ENCODE measurements at regions not wholly inside any gene's neighbourhood (a gene's known extent, or its start where the extent isn't known, plus 50 kb on each side); places are given as distances from the start of the nearest gene placed in this dataset.
A peak's percentile ranks its signal among the peaks of the same experiment; 100 is the strongest.

- Histone ChIP-seq H3K4me1 (ENCODE audit: control insufficient read depth, insufficient read depth, low read length) (no peaks in the 10 kb centered on the region), H3K9me3 (ENCODE audit: control insufficient read depth, insufficient read depth, low read length) (no peaks in the 10 kb centered on the region), H3K36me3 (ENCODE audit: control insufficient read depth, insufficient read depth, low read length) (no peaks in the 10 kb centered on the region), H3K27me3 (ENCODE audit: control insufficient read depth, insufficient read depth, low read length) (no peaks in the 10 kb centered on the region), H3K27ac (ENCODE audit: low read length) (no peak overlapping the region), H3K4me3 (ENCODE audit: low read length) (no peak overlapping the region)
- no CpG with 5 or more reads among the region's 6 CpGs for WGBS (ENCODE audit: insufficient coverage, insufficient read length)
- DNase-seq (ENCODE audit: low read depth, low spot score), result no peak
These were observed 153.7 kb upstream of the SRRM4 start for GRCh38 chr12:118827606-118828005.

DNA sequence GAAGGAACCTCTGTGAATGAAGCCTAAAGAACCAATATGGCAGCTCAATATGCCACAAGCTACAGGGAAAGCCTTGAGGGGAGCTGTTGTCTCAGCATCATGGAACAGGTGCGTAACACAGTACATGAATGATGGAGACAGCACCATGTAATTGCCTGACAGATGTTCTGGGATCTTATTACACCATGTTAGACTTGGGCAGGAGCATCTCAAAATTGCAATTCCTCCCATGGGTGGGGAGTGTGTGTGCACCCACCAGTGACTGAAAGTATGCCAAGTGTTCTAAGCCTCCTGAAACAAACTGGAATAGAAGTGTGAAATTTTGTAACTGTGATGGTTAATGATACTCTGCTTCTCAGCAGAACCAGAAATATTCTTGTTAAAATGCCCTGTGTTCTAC, 151.0 kb upstream of the SRRM4 start:
- no peaks in the 10 kb centered on the region for H3K36me3 ChIP-seq (ENCODE audit: control insufficient read depth, insufficient read depth, low read length)
- no peaks in the 10 kb centered on the region for H3K9me3 ChIP-seq (ENCODE audit: control insufficient read depth, insufficient read depth, low read length)
- H3K27ac ChIP-seq (ENCODE audit: low read length), result no peak overlapping the region
- no peak for DNase-seq (ENCODE audit: low read depth, low spot score)
- no peaks in the 10 kb centered on the region for H3K4me1 ChIP-seq (ENCODE audit: control insufficient read depth, insufficient read depth, low read length)
- no CpG with 5 or more reads among the region's 1 CpG for WGBS (ENCODE audit: insufficient coverage, insufficient read length)
- H3K27me3 ChIP-seq (ENCODE audit: control insufficient read depth, insufficient read depth, low read length), result no peaks in the 10 kb centered on the region
- H3K4me3 ChIP-seq (ENCODE audit: low read length), result no peak overlapping the region

DNA sequence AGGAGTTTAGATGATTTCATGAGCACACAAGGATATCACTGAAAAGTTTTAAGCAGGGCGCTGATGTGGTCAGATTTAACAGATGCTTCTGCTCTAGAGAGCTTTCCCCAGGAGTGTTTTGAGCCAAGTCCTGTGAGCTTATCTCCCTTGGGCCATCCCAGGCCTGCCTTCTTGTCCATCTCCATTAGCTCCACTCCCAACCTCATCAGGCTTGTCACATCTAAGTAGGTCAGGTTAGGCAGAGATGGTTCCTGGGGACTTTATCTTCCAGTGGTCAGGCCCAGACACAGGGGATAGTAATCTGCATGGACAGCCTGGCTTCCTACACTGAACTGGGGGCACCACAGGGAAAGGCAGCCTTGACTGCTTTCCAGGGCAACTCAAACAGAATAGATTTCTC, 145.4 kb upstream of the SRRM4 start:
- Histone ChIP-seq H3K36me3 (ENCODE audit: control insufficient read depth, insufficient read depth, low read length) (no peaks in the 10 kb centered on the region), H3K27ac (ENCODE audit: low read length) (no peak overlapping the region), H3K27me3 (ENCODE audit: control insufficient read depth, insufficient read depth, low read length) (no peaks in the 10 kb centered on the region), H3K4me3 (ENCODE audit: low read length) (no peak overlapping the region), H3K9me3 (ENCODE audit: control insufficient read depth, insufficient read depth, low read length) (no peaks in the 10 kb centered on the region), H3K4me1 (ENCODE audit: control insufficient read depth, insufficient read depth, low read length) (no peaks in the 10 kb centered on the region)
- WGBS (ENCODE audit: insufficient coverage, insufficient read length), result no CpG with 5 or more reads among the region's 1 CpG
- no peak for DNase-seq (ENCODE audit: low read depth, low spot score)

- no peaks in the 10 kb centered on the region for H3K9me3 ChIP-seq (ENCODE audit: control insufficient read depth, insufficient read depth, low read length)
- no peak overlapping the region for H3K27ac ChIP-seq (ENCODE audit: low read length)
- no peaks in the 10 kb centered on the region for H3K36me3 ChIP-seq (ENCODE audit: control insufficient read depth, insufficient read depth, low read length)
- peak; percentile 25 for DNase-seq (ENCODE audit: low read depth, low spot score)
- H3K4me1 ChIP-seq (ENCODE audit: control insufficient read depth, insufficient read depth, low read length), result no peaks in the 10 kb centered on the region
- H3K27me3 ChIP-seq (ENCODE audit: control insufficient read depth, insufficient read depth, low read length), result no peaks in the 10 kb centered on the region
- H3K4me3 ChIP-seq (ENCODE audit: low read length), result no peak overlapping the region
These were observed 140.9 kb upstream of the SRRM4 start for GRCh38 chr12:118840399-118840798.

- DNase-seq (ENCODE audit: low read depth, low spot score), result no peak
- Histone ChIP-seq H3K4me1 (ENCODE audit: control insufficient read depth, insufficient read depth, low read length) (no peaks in the 10 kb centered on the region), H3K9me3 (ENCODE audit: control insufficient read depth, insufficient read depth, low read length) (no peaks in the 10 kb centered on the region), H3K36me3 (ENCODE audit: control insufficient read depth, insufficient read depth, low read length) (no peaks in the 10 kb centered on the region), H3K27me3 (ENCODE audit: control insufficient read depth, insufficient read depth, low read length) (no peaks in the 10 kb centered on the region), H3K27ac (ENCODE audit: low read length) (no peak overlapping the region), H3K4me3 (ENCODE audit: low read length) (no peak overlapping the region)
These were observed 140.5 kb upstream of the SRRM4 start for GRCh38 chr12:118840878-118841277.

GRCh38 chr12:118841588-118841987, 139.8 kb upstream of the SRRM4 start:
- Histone ChIP-seq H3K9me3 (ENCODE audit: control insufficient read depth, insufficient read depth, low read length) (no peaks in the 10 kb centered on the region), H3K27ac (ENCODE audit: low read length) (no peak overlapping the region), H3K4me3 (ENCODE audit: low read length) (no peak overlapping the region), H3K4me1 (ENCODE audit: control insufficient read depth, insufficient read depth, low read length) (no peaks in the 10 kb centered on the region), H3K36me3 (ENCODE audit: control insufficient read depth, insufficient read depth, low read length) (no peaks in the 10 kb centered on the region), H3K27me3 (ENCODE audit: control insufficient read depth, insufficient read depth, low read length) (no peaks in the 10 kb centered on the region)
- no peak for DNase-seq (ENCODE audit: low read depth, low spot score)
- WGBS (ENCODE audit: insufficient coverage, insufficient read length), result no CpG with 5 or more reads among the region's 6 CpGs

- no peaks in the 10 kb centered on the region for H3K27me3 ChIP-seq (ENCODE audit: control insufficient read depth, insufficient read depth, low read length)
- no peak for DNase-seq (ENCODE audit: low read depth, low spot score)
- no peaks in the 10 kb centered on the region for H3K4me1 ChIP-seq (ENCODE audit: control insufficient read depth, insufficient read depth, low read length)
- H3K4me3 ChIP-seq (ENCODE audit: low read length), result no peak overlapping the region
- no peak overlapping the region for H3K27ac ChIP-seq (ENCODE audit: low read length)
- H3K9me3 ChIP-seq (ENCODE audit: control insufficient read depth, insufficient read depth, low read length), result no peaks in the 10 kb centered on the region
- no CpG with 5 or more reads among the region's 2 CpGs for WGBS (ENCODE audit: insufficient coverage, insufficient read length)
- no peaks in the 10 kb centered on the region for H3K36me3 ChIP-seq (ENCODE audit: control insufficient read depth, insufficient read depth, low read length)
These were observed 138.5 kb upstream of the SRRM4 start for GRCh38 chr12:118842866-118843265.

GRCh38 chr12:118846416-118846815, 134.9 kb upstream of the SRRM4 start:
- Histone ChIP-seq H3K4me3 (ENCODE audit: low read length) (no peak overlapping the region), H3K9me3 (ENCODE audit: control insufficient read depth, insufficient read depth, low read length) (no peaks in the 10 kb centered on the region; the same call in 1 of the 2 replicates), H3K27ac (ENCODE audit: low read length) (no peak overlapping the region), H3K27me3 (ENCODE audit: control insufficient read depth, insufficient read depth, low read length) (no peaks in the 10 kb centered on the region), H3K4me1 (ENCODE audit: control insufficient read depth, insufficient read depth, low read length) (no peaks in the 10 kb centered on the region), H3K36me3 (ENCODE audit: control insufficient read depth, insufficient read depth, low read length) (no peaks in the 10 kb centered on the region)
- DNase-seq (ENCODE audit: low read depth, low spot score), result no peak
- no CpG with 5 or more reads among the region's 2 CpGs for WGBS (ENCODE audit: insufficient coverage, insufficient read length)

- no peaks in the 10 kb centered on the region for H3K4me1 ChIP-seq (ENCODE audit: control insufficient read depth, insufficient read depth, low read length)
- no peak overlapping the region for H3K4me3 ChIP-seq (ENCODE audit: low read length)
- no peaks in the 10 kb centered on the region for H3K27me3 ChIP-seq (ENCODE audit: control insufficient read depth, insufficient read depth, low read length)
- H3K9me3 ChIP-seq (ENCODE audit: control insufficient read depth, insufficient read depth, low read length), result no peaks in the 10 kb centered on the region; the same call in 1 of the 2 replicates
- WGBS (ENCODE audit: insufficient coverage, insufficient read length), result no CpG with 5 or more reads among the region's 7 CpGs
- H3K27ac ChIP-seq (ENCODE audit: low read length), result no peak overlapping the region
- no peaks in the 10 kb centered on the region for H3K36me3 ChIP-seq (ENCODE audit: control insufficient read depth, insufficient read depth, low read length)
- DNase-seq (ENCODE audit: low read depth, low spot score), result peak; percentile 55
These were observed 131.0 kb upstream of the SRRM4 start for GRCh38 chr12:118850244-118850825.

DNA sequence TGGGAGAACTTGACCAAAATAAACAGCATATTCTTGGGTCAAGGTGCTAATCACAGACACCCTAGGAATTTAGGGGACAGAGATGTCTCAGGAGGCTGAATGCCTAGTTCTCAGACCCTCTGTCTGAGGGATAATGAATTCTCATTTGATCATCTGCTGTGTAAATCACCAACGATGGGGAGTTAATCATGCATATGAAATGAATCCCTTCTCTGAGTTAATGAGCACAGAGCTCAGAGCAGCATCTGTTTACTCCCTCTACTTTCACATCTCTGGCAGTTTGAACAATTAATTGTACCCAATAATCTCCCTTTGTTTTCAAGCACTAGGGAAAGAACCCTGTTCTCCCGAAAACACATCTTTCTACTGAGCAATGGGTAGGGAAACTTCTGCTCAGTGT, 129.4 kb upstream of the SRRM4 start:
- Histone ChIP-seq H3K27me3 (ENCODE audit: control insufficient read depth, insufficient read depth, low read length) (no peaks in the 10 kb centered on the region), H3K4me3 (ENCODE audit: low read length) (no peak overlapping the region), H3K27ac (ENCODE audit: low read length) (no peak overlapping the region), H3K9me3 (ENCODE audit: control insufficient read depth, insufficient read depth, low read length) (no peaks in the 10 kb centered on the region; the same call in 1 of the 2 replicates), H3K4me1 (ENCODE audit: control insufficient read depth, insufficient read depth, low read length) (no peaks in the 10 kb centered on the region), H3K36me3 (ENCODE audit: control insufficient read depth, insufficient read depth, low read length) (no peaks in the 10 kb centered on the region)
- DNase-seq (ENCODE audit: low read depth, low spot score), result no peak
- no CpG with 5 or more reads among the region's 2 CpGs for WGBS (ENCODE audit: insufficient coverage, insufficient read length)

- no peaks in the 10 kb centered on the region for H3K36me3 ChIP-seq (ENCODE audit: control insufficient read depth, insufficient read depth, low read length)
- no peaks in the 10 kb centered on the region for H3K4me1 ChIP-seq (ENCODE audit: control insufficient read depth, insufficient read depth, low read length)
- no peaks in the 10 kb centered on the region for H3K27me3 ChIP-seq (ENCODE audit: control insufficient read depth, insufficient read depth, low read length)
- no peak overlapping the region for H3K4me3 ChIP-seq (ENCODE audit: low read length)
- no peak for DNase-seq (ENCODE audit: low read depth, low spot score)
- no peaks in the 10 kb centered on the region; the same call in 1 of the 2 replicates for H3K9me3 ChIP-seq (ENCODE audit: control insufficient read depth, insufficient read depth, low read length)
- no peak overlapping the region for H3K27ac ChIP-seq (ENCODE audit: low read length)
- WGBS (ENCODE audit: insufficient coverage, insufficient read length), result no CpG with 5 or more reads among the region's 4 CpGs
These were observed 127.7 kb upstream of the SRRM4 start for GRCh38 chr12:118853634-118854033.
